Neutrophil (primary cell): ENCODE measurements at regions not wholly inside any gene's neighbourhood (a gene's known extent, or its start where the extent isn't known, plus 50 kb on each side); places are given as distances from the start of the nearest gene placed in this dataset.

Experiments
- H3K27ac ChIP-seq: fragments of 200-600 bp; sonication (generic); 2 replicates; pipeline ENCODE4 v1.5.1; 2016; ENCODE audit warnings: mild to moderate bottlenecking, moderate library complexity
- H3K27me3 ChIP-seq: fragments of 200-600 bp; sonication (generic); 2 replicates; pipeline ENCODE4 v1.6.0; 2016; ENCODE audit warnings: mild to moderate bottlenecking
- H3K36me3 ChIP-seq: fragments of 200-600 bp; sonication (generic); 2 replicates; pipeline ENCODE4 v1.5.1; 2017
- H3K4me1 ChIP-seq, 2 experiments: fragments of 200-600 bp in 1 of 2; sonication (generic) in 1 of 2; 1 replicate in 1 of 2; 2 replicates in 1 of 2; pipeline versions ENCODE4 v1.5.1 to v1.6.1; 2013 to 2016; ENCODE audit warnings: low read depth in 1 of 2, low read length in 1 of 2, mild to moderate bottlenecking in 1 of 2, moderate library complexity in 1 of 2; ENCODE audit not compliant: control insufficient read depth in 1 of 2, insufficient read depth in 1 of 2
- H3K4me3 ChIP-seq, 2 experiments: fragments of 200-600 bp in 1 of 2; sonication (generic) in 1 of 2; 1 replicate in 1 of 2; 2 replicates in 1 of 2; pipeline ENCODE4 v1.5.1; 2013 to 2016; ENCODE audit warnings: low read depth in 1 of 2, low read length in 1 of 2, mild to moderate bottlenecking in 1 of 2, moderate library complexity in 1 of 2
- H3K9me3 ChIP-seq: fragments of 200-600 bp; sonication (generic); 2 replicates; pipeline ENCODE4 v1.5.1; 2016
- CTCF ChIP-seq: fragments of 200-600 bp; sonication (generic); IDR thresholded peaks from 2 replicates; pipeline ENCODE4 v1.5.1; 2016; ENCODE audit warnings: antibody characterized with exemption

- Histone ChIP-seq H3K36me3 (no peaks in the 10 kb centered on the region), H3K4me3 (no peak overlapping the region), H3K4me1 (no peaks in the 10 kb centered on the region), H3K27ac (no peak overlapping the region), H3K9me3 (no peaks in the 10 kb centered on the region), H3K27me3 (no peaks in the 10 kb centered on the region)
- no peak for TF ChIP-seq CTCF
These were observed 656.9 kb downstream of the MTRR start for GRCh38 chr5:8525819-8526218.

DNA sequence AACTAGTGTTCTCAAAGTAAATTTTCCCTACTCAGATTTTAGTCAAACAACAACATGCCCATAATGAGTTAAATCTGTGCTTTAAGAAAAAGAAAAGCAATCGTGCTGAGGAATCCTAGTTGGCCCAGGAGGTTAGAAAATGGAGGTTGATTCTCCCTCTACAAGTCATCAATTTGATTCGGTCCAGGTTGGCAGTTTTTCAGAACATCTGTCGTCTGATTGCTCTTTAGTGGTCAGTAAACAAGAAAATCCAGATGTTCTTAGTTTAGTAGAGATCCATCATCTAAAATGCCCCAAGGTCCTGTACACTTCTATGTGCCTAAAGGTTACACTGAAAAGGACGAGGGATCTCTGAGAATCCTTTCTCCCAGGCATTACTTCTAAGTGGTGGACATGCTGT lies 659.2 kb downstream of the MTRR start:
- H3K36me3 ChIP-seq = no peaks in the 10 kb centered on the region
- no peak overlapping the region for H3K27ac ChIP-seq
- no peak overlapping the region for H3K4me3 ChIP-seq
- no peak for TF ChIP-seq CTCF
- no peaks in the 10 kb centered on the region for H3K9me3 ChIP-seq
- H3K4me1 ChIP-seq = no peaks in the 10 kb centered on the region
- H3K27me3 ChIP-seq = no peaks in the 10 kb centered on the region

DNA sequence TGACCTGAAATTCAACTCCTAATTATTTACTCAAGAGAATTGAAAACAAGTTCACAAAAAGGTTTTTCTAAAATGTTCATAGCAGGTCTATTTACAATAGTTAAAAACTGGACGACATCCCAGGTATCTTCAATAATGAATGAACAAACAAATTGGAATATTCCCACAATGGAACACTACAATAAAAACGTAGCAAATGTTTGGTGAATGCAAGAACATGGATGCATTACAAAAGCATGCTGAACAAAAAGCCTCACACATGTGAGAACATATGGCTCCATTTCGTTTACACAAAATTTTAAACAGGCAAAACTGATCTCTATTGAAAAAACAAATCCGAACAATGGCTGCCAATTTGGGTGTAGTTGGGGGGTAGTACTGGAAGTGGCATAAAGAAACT lies 669.9 kb downstream of the MTRR start:
- no peak overlapping the region for H3K4me3 ChIP-seq
- no peak for TF ChIP-seq CTCF

GRCh38 chr5:8540317-8540716 lies 671.4 kb downstream of the MTRR start:
- Histone ChIP-seq H3K9me3 (no peaks in the 10 kb centered on the region), H3K27me3 (no peaks in the 10 kb centered on the region), H3K27ac (no peak overlapping the region), H3K36me3 (no peaks in the 10 kb centered on the region), H3K4me3 (no peak overlapping the region), H3K4me1 (no peaks in the 10 kb centered on the region)
- no peak for TF ChIP-seq CTCF

More for the DNA sequence above, 669.9 kb downstream of the MTRR start:
- Histone ChIP-seq H3K4me1 (no peaks in the 10 kb centered on the region), H3K9me3 (no peaks in the 10 kb centered on the region), H3K27ac (no peak overlapping the region), H3K36me3 (no peaks in the 10 kb centered on the region), H3K27me3 (no peaks in the 10 kb centered on the region)

GRCh38 chr5:8550921-8551320 lies 682.0 kb downstream of the MTRR start:
- no peaks in the 10 kb centered on the region for H3K36me3 ChIP-seq
- no peak overlapping the region for H3K4me3 ChIP-seq
- no peaks in the 10 kb centered on the region for H3K9me3 ChIP-seq
- TF ChIP-seq CTCF = no peak
- H3K27me3 ChIP-seq = no peaks in the 10 kb centered on the region
- H3K4me1 ChIP-seq = no peaks in the 10 kb centered on the region
- no peak overlapping the region for H3K27ac ChIP-seq

- H3K36me3 ChIP-seq = no peaks in the 10 kb centered on the region
- no peak overlapping the region for H3K27ac ChIP-seq
- no peak for TF ChIP-seq CTCF
- H3K9me3 ChIP-seq = no peaks in the 10 kb centered on the region
- no peaks in the 10 kb centered on the region for H3K4me1 ChIP-seq
- no peak overlapping the region for H3K4me3 ChIP-seq
- no peaks in the 10 kb centered on the region for H3K27me3 ChIP-seq
These were observed 684.4 kb downstream of the MTRR start for GRCh38 chr5:8553364-8553763.
